GM12865 (cell line): ENCODE measurements at regions not wholly inside any gene's neighbourhood (a gene's known extent, or its start where the extent isn't known, plus 50 kb on each side); places are given as distances from the start of the nearest gene placed in this dataset.

Experiments used
- DNase-seq: peaks from one replicate; pipeline ENCODE4 v3.0.0; 2010; ENCODE audit warnings: low read depth
- H3K4me3 ChIP-seq: 2 replicates; pipeline ENCODE4 v1.5.1; 2011; ENCODE audit warnings: mild to moderate bottlenecking, low read depth, low read length, control low read depth
- TF ChIP-seq, protein P1 (sequence below): IDR thresholded peaks from 2 replicates; pipeline ENCODE4 v1.5.1; 2011; ENCODE audit warnings: low read length, control low read depth, low read depth, inconsistent platforms; ENCODE audit not compliant: insufficient read depth; ENCODE audit errors: missing control alignments

DNA sequence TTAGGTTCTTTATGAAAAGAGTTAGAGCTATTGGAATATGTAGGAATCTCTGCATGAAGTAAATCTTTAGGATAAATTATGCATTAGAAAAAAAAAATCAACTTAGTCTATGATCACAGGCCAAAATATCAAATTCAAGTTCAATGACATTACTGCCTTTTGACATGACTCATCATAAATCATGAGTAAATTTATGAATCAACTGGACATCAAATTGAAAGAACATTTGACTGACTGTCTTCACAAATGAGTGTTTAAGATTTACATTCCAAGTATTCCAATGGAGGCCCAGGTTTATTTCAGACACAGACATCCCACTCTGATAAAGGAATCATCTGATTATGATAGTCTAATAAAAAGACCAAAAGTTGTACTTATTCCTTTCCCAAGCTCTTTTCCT is 192.8 kb upstream of the TTC14 start:
- TF ChIP-seq, protein P1, sequence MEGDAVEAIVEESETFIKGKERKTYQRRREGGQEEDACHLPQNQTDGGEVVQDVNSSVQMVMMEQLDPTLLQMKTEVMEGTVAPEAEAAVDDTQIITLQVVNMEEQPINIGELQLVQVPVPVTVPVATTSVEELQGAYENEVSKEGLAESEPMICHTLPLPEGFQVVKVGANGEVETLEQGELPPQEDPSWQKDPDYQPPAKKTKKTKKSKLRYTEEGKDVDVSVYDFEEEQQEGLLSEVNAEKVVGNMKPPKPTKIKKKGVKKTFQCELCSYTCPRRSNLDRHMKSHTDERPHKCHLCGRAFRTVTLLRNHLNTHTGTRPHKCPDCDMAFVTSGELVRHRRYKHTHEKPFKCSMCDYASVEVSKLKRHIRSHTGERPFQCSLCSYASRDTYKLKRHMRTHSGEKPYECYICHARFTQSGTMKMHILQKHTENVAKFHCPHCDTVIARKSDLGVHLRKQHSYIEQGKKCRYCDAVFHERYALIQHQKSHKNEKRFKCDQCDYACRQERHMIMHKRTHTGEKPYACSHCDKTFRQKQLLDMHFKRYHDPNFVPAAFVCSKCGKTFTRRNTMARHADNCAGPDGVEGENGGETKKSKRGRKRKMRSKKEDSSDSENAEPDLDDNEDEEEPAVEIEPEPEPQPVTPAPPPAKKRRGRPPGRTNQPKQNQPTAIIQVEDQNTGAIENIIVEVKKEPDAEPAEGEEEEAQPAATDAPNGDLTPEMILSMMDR = no peak
- H3K4me3 ChIP-seq = no peak overlapping the region
- no peak for DNase-seq

GRCh38 chr3:180409883-180410282 is 192.1 kb upstream of the TTC14 start:
- DNase-seq = no peak
- no peak overlapping the region for H3K4me3 ChIP-seq
- TF ChIP-seq, protein P1 = no peak

DNA sequence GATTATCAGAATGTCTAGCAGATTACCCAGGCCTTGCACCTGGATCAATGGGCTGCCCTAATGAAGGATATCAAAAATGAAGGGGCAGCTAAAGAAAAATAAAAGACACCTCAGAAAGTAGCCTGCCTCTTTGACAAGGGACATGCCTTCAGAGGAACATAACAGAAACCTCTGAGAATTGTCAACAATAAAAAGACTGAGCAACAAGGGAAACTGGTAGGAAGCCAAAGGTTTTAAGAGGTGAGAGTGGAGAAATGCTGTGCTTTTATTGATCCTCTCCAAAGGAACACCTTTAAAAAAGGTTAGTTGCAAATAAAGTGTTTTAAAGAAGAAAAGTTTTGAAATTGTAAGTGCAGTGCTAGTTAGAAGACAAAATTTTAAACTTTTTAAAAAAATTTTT is 187.8 kb upstream of the TTC14 start:
- TF ChIP-seq, protein P1 = no peak
- DNase-seq = no peak
- no peak overlapping the region for H3K4me3 ChIP-seq

DNA sequence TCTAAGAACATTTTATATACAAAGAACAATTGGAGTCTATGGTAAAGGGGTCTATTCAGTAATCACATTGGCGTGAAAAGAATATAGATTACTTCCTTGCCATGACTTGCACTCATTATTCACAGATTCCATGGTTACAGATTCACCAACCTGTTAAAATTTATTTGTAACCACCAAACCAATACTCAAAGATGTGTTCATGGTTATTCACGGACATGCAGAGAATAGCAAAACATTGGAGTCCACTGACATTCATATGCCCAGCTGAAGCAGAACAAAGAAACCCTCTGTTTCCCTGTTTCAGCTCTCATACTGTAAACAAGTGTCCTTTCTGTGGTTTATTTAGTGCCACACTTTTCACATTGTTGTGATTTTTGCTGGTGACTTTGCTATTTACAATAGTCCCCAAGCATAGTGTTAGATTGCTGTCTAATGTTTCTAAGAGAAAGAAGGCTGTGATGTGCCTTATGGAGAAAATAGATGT is 185.8 kb upstream of the TTC14 start:
- TF ChIP-seq, protein P1 = no peak
- no peak overlapping the region for H3K4me3 ChIP-seq
- DNase-seq = no peak

- TF ChIP-seq, protein P1 = no peak
- no peak overlapping the region for H3K4me3 ChIP-seq
- no peak for DNase-seq
These were observed 184.7 kb upstream of the TTC14 start for GRCh38 chr3:180417241-180417640.

- DNase-seq = no peak
- TF ChIP-seq, protein P1 = no peak
These were observed 181.9 kb upstream of the TTC14 start for GRCh38 chr3:180420016-180420415.

DNA sequence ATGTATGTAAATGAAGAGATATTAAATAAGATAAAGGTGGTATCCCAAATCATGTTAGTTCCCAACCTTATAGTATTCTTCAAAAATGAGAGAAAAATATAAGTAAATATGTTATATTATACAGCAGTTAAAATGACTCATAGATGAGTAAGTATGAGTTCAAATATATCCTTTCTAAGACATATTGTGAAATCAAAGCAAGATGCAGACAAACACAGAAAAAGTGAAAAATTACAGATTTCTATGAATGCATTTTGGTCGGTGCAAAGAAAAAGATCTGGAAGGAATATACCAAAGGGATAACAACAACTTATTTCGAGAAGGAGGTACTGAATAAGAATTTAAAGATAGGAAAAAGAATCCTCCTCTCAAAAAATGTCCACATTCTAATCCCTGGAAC is 181.2 kb upstream of the TTC14 start:
- TF ChIP-seq, protein P1 = no peak
- no peak overlapping the region for H3K4me3 ChIP-seq
- no peak for DNase-seq

More at GRCh38 chr3:180420016-180420415, 181.9 kb upstream of the TTC14 start:
- H3K4me3 ChIP-seq = no peak overlapping the region
